SU-DHL-6 (cell line): ENCODE measurements at regions not wholly inside any gene's neighbourhood (a gene's known extent, or its start where the extent isn't known, plus 50 kb on each side); places are given as distances from the start of the nearest gene placed in this dataset.

Experiments
- H2AFZ ChIP-seq: fragments of 200-600 bp; sonication (generic); 2 replicates; pipeline ENCODE4 v1.6.1; 2014; ENCODE audit warnings: low read depth, mild to moderate bottlenecking, moderate library complexity, mixed read lengths, antibody characterized with exemption, low read length; ENCODE audit not compliant: severe bottlenecking
- H3F3A ChIP-seq: fragments of 200-600 bp; shearing (Covaris generic); 2 replicates; pipeline ENCODE4 v1.6.0; 2016; ENCODE audit warnings: antibody characterized with exemption, mild to moderate bottlenecking; ENCODE audit not compliant: insufficient read depth
- H3K27ac ChIP-seq: fragments of 200-600 bp; sonication (generic); 2 replicates; pipeline ENCODE4 v1.5.1; 2016; ENCODE audit warnings: low read depth, mild to moderate bottlenecking, low read length, moderate library complexity, mixed read lengths
- H3K27me3 ChIP-seq: fragments of 200-600 bp; sonication (generic), shearing (Covaris generic); 2 replicates; pipeline ENCODE4 v1.6.0; 2014; ENCODE audit warnings: mild to moderate bottlenecking, low read length
- H3K36me3 ChIP-seq: fragments of 200-600 bp; sonication (generic); 2 replicates; pipeline ENCODE4 v1.6.1; 2014; ENCODE audit warnings: mild to moderate bottlenecking, low read length, mixed read lengths
- H3K4me2 ChIP-seq: fragments of 300-600, 200-600 bp; shearing (Covaris generic), sonication (generic); 2 replicates; pipeline ENCODE4 v1.6.0; 2014; ENCODE audit warnings: low read length, low read depth, mild to moderate bottlenecking; ENCODE audit not compliant: poor library complexity, severe bottlenecking
- H3K4me3 ChIP-seq: fragments of 200-600 bp; sonication (generic); 2 replicates; pipeline ENCODE4 v1.5.1; 2014; ENCODE audit warnings: antibody characterized with exemption, low read length, mild to moderate bottlenecking, mixed read lengths; ENCODE audit not compliant: insufficient read depth, poor library complexity, severe bottlenecking
- H3K79me2 ChIP-seq: fragments of 200-600 bp; sonication (generic); 2 replicates; pipeline ENCODE4 v1.6.1; 2014; ENCODE audit warnings: mild to moderate bottlenecking, low read length, moderate library complexity; ENCODE audit not compliant: insufficient read depth
- H3K9ac ChIP-seq: fragments of 200-600 bp; sonication (generic); 2 replicates; pipeline ENCODE4 v1.7.0; 2014; ENCODE audit warnings: mild to moderate bottlenecking, low read length
- H3K9me2 ChIP-seq: fragments of 200-600 bp; sonication (generic); replicated peaks from 2 replicates; pipeline ENCODE4 v1.6.1; 2014; ENCODE audit warnings: low read length; ENCODE audit not compliant: insufficient read depth
- H3K9me3 ChIP-seq: fragments of 200-600 bp; sonication (generic); 2 replicates; pipeline ENCODE4 v1.6.1; 2014; ENCODE audit warnings: low read length, mixed read lengths; ENCODE audit not compliant: insufficient read depth
- H4K20me1 ChIP-seq: fragments of 200-600 bp; sonication (generic); 2 replicates; pipeline ENCODE4 v1.6.1; 2014; ENCODE audit warnings: low read depth, mild to moderate bottlenecking, antibody characterized with exemption, low read length, moderate library complexity, mixed read lengths
- CTCF ChIP-seq: fragments of 200-600 bp; sonication (generic); IDR thresholded peaks from one replicate; pipeline ENCODE4 v1.5.1; 2017; ENCODE audit warnings: antibody characterized with exemption, mild to moderate bottlenecking, low read length, moderate library complexity; ENCODE audit not compliant: insufficient read depth, poor library complexity, severe bottlenecking
- EZH2phosphoT487 ChIP-seq: fragments of 200-600 bp; sonication (generic), shearing (Covaris generic); conservative IDR thresholded peaks from 2 replicates; pipeline ENCODE4 v1.6.1; 2018; ENCODE audit warnings: mild to moderate bottlenecking, antibody characterized with exemption, low read length, moderate library complexity, mixed read lengths

DNA sequence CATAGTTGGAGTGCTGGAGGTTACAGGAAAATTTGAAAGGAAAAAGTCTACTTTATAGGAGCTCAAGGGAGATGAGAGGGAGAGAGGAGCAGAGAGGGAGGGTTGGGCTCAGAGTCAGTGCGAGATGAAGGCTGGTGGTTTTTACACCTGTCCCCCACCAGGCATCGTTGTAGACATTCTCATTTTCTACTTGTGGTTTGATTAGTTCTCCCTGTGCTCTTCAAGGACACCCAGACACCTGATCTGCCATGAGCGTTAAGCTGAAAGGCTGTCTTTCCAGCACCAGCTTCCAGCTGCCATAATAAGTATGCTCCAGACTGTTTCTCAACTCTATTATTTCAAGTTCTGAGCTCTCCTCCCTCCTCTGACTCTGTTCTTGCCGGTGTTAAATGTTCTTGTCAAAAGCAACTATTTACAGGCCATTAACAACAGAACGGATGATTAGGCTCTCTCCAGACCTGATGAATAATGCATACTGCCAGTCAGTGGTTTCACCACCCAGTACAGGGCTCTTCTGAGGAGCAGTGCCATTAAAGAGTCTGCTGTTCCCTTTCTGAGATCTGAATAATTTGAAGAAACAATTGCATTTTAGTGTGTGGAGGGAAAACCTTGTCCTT, 514.6 kb upstream of the MCTP2 start:
- Histone ChIP-seq H3K9me3 (no peaks in the 10 kb centered on the region), H3K4me3 (no peak overlapping the region), H3K36me3 (no peaks in the 10 kb centered on the region), H3K79me2 (no peaks in the 10 kb centered on the region), H3K27me3 (no peaks in the 10 kb centered on the region), H3F3A (no peaks in the 10 kb centered on the region), H3K4me2 (no peak overlapping the region), H3K9me2 (no peaks in the 10 kb centered on the region), H3K9ac (no peak overlapping the region), H4K20me1 (no peaks in the 10 kb centered on the region), H2AFZ (no peak overlapping the region), H3K27ac (no peak overlapping the region)
- TF ChIP-seq EZH2phosphoT487, result no peak
- TF ChIP-seq CTCF, result no peak

GRCh38 chr15:93709708-93710107, 521.7 kb upstream of the MCTP2 start:
- Histone ChIP-seq H4K20me1 (no peaks in the 10 kb centered on the region), H3K27me3 (no peaks in the 10 kb centered on the region), H3K4me2 (no peak overlapping the region), H2AFZ (no peak overlapping the region), H3K9me3 (no peaks in the 10 kb centered on the region), H3K4me3 (no peak overlapping the region), H3K9me2 (no peaks in the 10 kb centered on the region), H3K79me2 (no peaks in the 10 kb centered on the region), H3F3A (no peaks in the 10 kb centered on the region), H3K9ac (no peak overlapping the region), H3K36me3 (no peaks in the 10 kb centered on the region), H3K27ac (no peak overlapping the region)
- TF ChIP-seq EZH2phosphoT487, result no peak
- no peak for TF ChIP-seq CTCF

DNA sequence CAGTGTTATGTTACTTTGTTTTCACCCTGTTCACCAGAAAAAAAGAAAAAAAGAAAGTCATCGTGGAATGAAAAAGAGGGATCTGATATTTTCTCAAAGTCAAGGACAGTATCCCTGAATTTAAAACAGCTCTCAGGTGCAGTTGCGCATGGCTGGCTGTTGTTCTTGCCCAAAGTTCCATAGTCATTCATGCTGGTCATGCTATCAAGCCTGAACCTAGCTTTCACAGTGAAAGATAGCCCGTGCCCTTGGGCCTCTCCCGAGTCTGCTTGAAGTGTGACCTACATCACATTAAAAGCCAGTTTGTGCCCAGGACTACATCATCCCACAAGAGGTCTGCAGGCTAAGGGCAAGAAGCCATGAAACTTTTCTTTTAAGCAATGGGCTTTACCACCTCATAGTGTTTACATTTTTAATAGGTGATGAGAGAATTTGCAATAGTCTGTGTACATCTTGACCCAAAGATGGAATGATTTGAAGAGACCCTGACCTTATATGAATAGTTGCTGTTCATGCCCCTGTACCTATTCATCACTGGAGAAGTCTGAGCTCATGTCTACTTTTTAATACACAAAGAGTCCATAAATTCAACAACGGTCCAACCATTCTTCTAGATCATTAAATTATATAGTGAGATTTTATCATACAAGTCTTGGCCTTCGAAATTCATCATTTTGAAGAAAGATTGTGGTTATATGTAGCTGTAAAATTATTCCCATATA, 522.5 kb upstream of the MCTP2 start:
- no peak overlapping the region for H3K4me3 ChIP-seq
- H3K27ac ChIP-seq, result no peak overlapping the region
- H3K9ac ChIP-seq, result no peak overlapping the region
- no peaks in the 10 kb centered on the region for H3K27me3 ChIP-seq
- no peaks in the 10 kb centered on the region for H3K9me2 ChIP-seq
- no peaks in the 10 kb centered on the region for H3K36me3 ChIP-seq
- H3K4me2 ChIP-seq, result no peak overlapping the region
- H3F3A ChIP-seq, result no peaks in the 10 kb centered on the region
- H4K20me1 ChIP-seq, result no peaks in the 10 kb centered on the region
- no peaks in the 10 kb centered on the region for H3K9me3 ChIP-seq
- H2AFZ ChIP-seq, result no peak overlapping the region
- TF ChIP-seq EZH2phosphoT487 (no peak), CTCF (no peak)
- H3K79me2 ChIP-seq, result no peaks in the 10 kb centered on the region
